ENCODE measurements at regions not wholly inside any gene's neighbourhood (a gene's known extent, or its start where the extent isn't known, plus 50 kb on each side); places are given as distances from the start of the nearest gene placed in this dataset.

GRCh38 chr14:54322701-54323337 lies 74.0 kb upstream of the CDKN3 start:
- intact Hi-C loops (cut with DNase I): no loop called here
- no peak for DNase-seq (ENCODE audit: extremely low spot score)
- Histone ChIP-seq H3K9me3 (no peaks in the 10 kb centered on the region), H3K4me3 (no peak overlapping the region), H3K36me3 (no peaks in the 10 kb centered on the region), H3K4me1 (no peaks in the 10 kb centered on the region), H3K27ac (replicated peaks in 1 of 4) (no peak overlapping the region), H3K27me3 (no peaks in the 10 kb centered on the region)
- no peak for TF ChIP-seq EP300 (IDR thresholded peaks at IDR 0.05)
- TF ChIP-seq POLR2A (IDR thresholded peaks at IDR 0.05; ENCODE audit: low read depth): no peak
- no peak for TF ChIP-seq CTCF (IDR thresholded peaks at IDR 0.05)
- 76% methylated on average over 5 of the region's 5 CpGs for WGBS

- WGBS: 57% methylated on average over 1 of the region's 1 CpG
- intact Hi-C loops (cut with DNase I): loop anchor here (5.0 kb wide), 1 partner anchor 773 kb away; no protein-coding TSS in a partner anchor
- TF ChIP-seq EP300 (IDR thresholded peaks at IDR 0.05) (no peak), POLR2AphosphoS5 (IDR thresholded peaks at IDR 0.05) (no peak), POLR2A (IDR thresholded peaks at IDR 0.05; ENCODE audit: low read depth) (no peak), CTCF (IDR thresholded peaks at IDR 0.05) (no peak)
- no peak overlapping the region for H3K27ac ChIP-seq (replicated peaks in 1 of 4)
- DNase-seq (ENCODE audit: extremely low spot score): no peak
- H3K27me3 ChIP-seq: no peaks in the 10 kb centered on the region
- no peaks in the 10 kb centered on the region for H3K9me3 ChIP-seq
- H3K36me3 ChIP-seq: no peaks in the 10 kb centered on the region
- H3K4me1 ChIP-seq: peaks cover 0 to 4% (median 0%) of the 10 kb centered on the region in 4 donors
- H3K4me3 ChIP-seq: no peak overlapping the region
These were observed 71.0 kb upstream of the CDKN3 start for GRCh38 chr14:54325766-54326165.

GRCh38 chr14:54329082-54329695 lies 67.6 kb upstream of the CDKN3 start:
- 33% methylated on average over 11 of the region's 11 CpGs for WGBS
- DNase-seq (ENCODE audit: extremely low spot score): no peak
- TF ChIP-seq POLR2A (IDR thresholded peaks at IDR 0.05; ENCODE audit: low read depth): no peak
- peak; percentile 31 to 60 (median 38) for TF ChIP-seq CTCF (IDR thresholded peaks at IDR 0.05)
- peaks cover 0 to 5% (median 2%) of the 10 kb centered on the region in 4 donors for H3K4me1 ChIP-seq
- H3K27ac ChIP-seq (replicated peaks in 1 of 4): no peak overlapping the region
- H3K4me3 ChIP-seq: no peak overlapping the region
- intact Hi-C loops (cut with DNase I): loop anchor here (5.0 kb wide), 1 partner anchor 777 kb away; no protein-coding TSS in a partner anchor
- no peaks in the 10 kb centered on the region for H3K9me3 ChIP-seq
- no peaks in the 10 kb centered on the region for H3K27me3 ChIP-seq
- no peaks in the 10 kb centered on the region for H3K36me3 ChIP-seq

GRCh38 chr14:54330876-54331275 lies 65.9 kb upstream of the CDKN3 start:
- TF ChIP-seq POLR2AphosphoS5 (IDR thresholded peaks at IDR 0.05): no peak
- TF ChIP-seq CTCF (IDR thresholded peaks at IDR 0.05): no peak
- no peak for TF ChIP-seq POLR2A (IDR thresholded peaks at IDR 0.05; ENCODE audit: low read depth)
- no peak for TF ChIP-seq EP300 (IDR thresholded peaks at IDR 0.05)
- 82% methylated on average over 5 of the region's 5 CpGs for WGBS
- DNase-seq (ENCODE audit: extremely low spot score): no peak
- no peaks in the 10 kb centered on the region for H3K36me3 ChIP-seq
- no peaks in the 10 kb centered on the region for H3K27me3 ChIP-seq
- no peak overlapping the region for H3K27ac ChIP-seq (replicated peaks in 1 of 4)
- intact Hi-C loops (cut with DNase I): no loop called here
- peaks cover 0 to 5% (median 2%) of the 10 kb centered on the region in 4 donors for H3K4me1 ChIP-seq
- no peaks in the 10 kb centered on the region for H3K9me3 ChIP-seq
- H3K4me3 ChIP-seq: no peak overlapping the region

Measured in esophagus muscularis mucosa (tissue), 4 donors.